HG03558 (cell line): ENCODE measurements at regions not wholly inside any gene's neighbourhood (a gene's known extent, or its start where the extent isn't known, plus 50 kb on each side); places are given as distances from the start of the nearest gene placed in this dataset.

Experiments
- ATAC-seq: cut with Tn5 transposase; IDR thresholded peaks from one replicate; pipeline ENCODE4 v1.9.1; 2021; ENCODE audit warnings: moderate number of reproducible peaks; ENCODE audit not compliant: unreplicated experiment; ENCODE audit errors: extremely low read depth

- ATAC-seq, result no peak
Measured at GRCh38 chr3:22276351-22276750, 525.3 kb upstream of the ZNF385D start.

- ATAC-seq, result no peak
Measured at GRCh38 chr3:22284559-22284958, 533.5 kb upstream of the ZNF385D start.

GRCh38 chr3:22288756-22289155 is 537.7 kb upstream of the ZNF385D start:
- ATAC-seq, result no peak

GRCh38 chr3:22292681-22293080 is 541.7 kb upstream of the ZNF385D start:
- no peak for ATAC-seq

- ATAC-seq, result no peak
Measured at GRCh38 chr3:22296601-22297000, 545.6 kb upstream of the ZNF385D start.

GRCh38 chr3:22297436-22297835 is 546.4 kb upstream of the ZNF385D start:
- no peak for ATAC-seq

- ATAC-seq, result no peak
Measured at GRCh38 chr3:22306454-22306853, 555.4 kb upstream of the ZNF385D start.

- ATAC-seq, result no peak
Measured at GRCh38 chr3:22308871-22309270, 557.9 kb upstream of the ZNF385D start.

- no peak for ATAC-seq
Measured at GRCh38 chr3:22315925-22316324, 564.9 kb upstream of the ZNF385D start.

GRCh38 chr3:22318325-22318724 is 567.3 kb upstream of the ZNF385D start:
- ATAC-seq, result no peak

- no peak for ATAC-seq
Measured at GRCh38 chr3:22319446-22319845, 568.4 kb upstream of the ZNF385D start.

- no peak for ATAC-seq
Measured at GRCh38 chr3:22322861-22323260, 571.9 kb upstream of the ZNF385D start.

GRCh38 chr3:22326305-22326704 is 575.3 kb upstream of the ZNF385D start:
- ATAC-seq, result no peak

- no peak for ATAC-seq
Measured at GRCh38 chr3:22334996-22335395, 584.0 kb upstream of the ZNF385D start.

GRCh38 chr3:22349215-22349851 is 598.3 kb upstream of the ZNF385D start:
- no peak for ATAC-seq

GRCh38 chr3:22351806-22352205 is 600.8 kb upstream of the ZNF385D start:
- no peak for ATAC-seq

GRCh38 chr3:22353126-22353525 is 602.1 kb upstream of the ZNF385D start:
- ATAC-seq, result no peak

- ATAC-seq, result no peak
Measured at GRCh38 chr3:22358334-22358733, 607.3 kb upstream of the ZNF385D start.

- ATAC-seq, result no peak
Measured at GRCh38 chr3:22360164-22360563, 609.2 kb upstream of the ZNF385D start.

- no peak for ATAC-seq
Measured at GRCh38 chr3:22360970-22361369, 610.0 kb upstream of the ZNF385D start.

GRCh38 chr3:22361521-22361920 is 610.5 kb upstream of the ZNF385D start:
- ATAC-seq, result no peak

- no peak for ATAC-seq
Measured at GRCh38 chr3:22364851-22365250, 613.8 kb upstream of the ZNF385D start.

GRCh38 chr3:22366781-22367180 is 615.8 kb upstream of the ZNF385D start:
- ATAC-seq, result no peak
